KMS-11 (cell line): ENCODE measurements at regions not wholly inside any gene's neighbourhood (a gene's known extent, or its start where the extent isn't known, plus 50 kb on each side); places are given as distances from the start of the nearest gene placed in this dataset.

Experiments used
- H2AFZ ChIP-seq: fragments of 200-600 bp; sonication (generic); 2 replicates; pipeline ENCODE4 v1.6.1; 2016; ENCODE audit warnings: antibody characterized with exemption, mixed run types, low read depth
- H3K27ac ChIP-seq: fragments of 200-600 bp; sonication (generic); 2 replicates; pipeline ENCODE4 v1.6.1; 2016; ENCODE audit warnings: mild to moderate bottlenecking, mixed run types
- H3K27me3 ChIP-seq: fragments of 200-600 bp; sonication (generic); 2 replicates; pipeline ENCODE4 v1.6.1; 2017; ENCODE audit warnings: mild to moderate bottlenecking, low read depth, mixed run types, moderate library complexity; ENCODE audit not compliant: insufficient read depth
- H3K36me3 ChIP-seq: fragments of 200-600 bp; sonication (generic); 2 replicates; pipeline ENCODE4 v1.6.1; 2017; ENCODE audit warnings: mild to moderate bottlenecking, mixed run types; ENCODE audit not compliant: insufficient read depth
- H3K4me1 ChIP-seq: fragments of 200-600 bp; sonication (generic); 2 replicates; pipeline ENCODE4 v1.6.1; 2016; ENCODE audit warnings: mild to moderate bottlenecking, low read depth, mixed run types; ENCODE audit not compliant: poor library complexity, severe bottlenecking
- H3K4me2 ChIP-seq: fragments of 200-600 bp; sonication (generic); 2 replicates; pipeline ENCODE4 v1.7.0; 2016; ENCODE audit warnings: mild to moderate bottlenecking, mixed run types
- H3K4me3 ChIP-seq: fragments of 200-600 bp; sonication (generic); IDR thresholded peaks from 2 replicates; pipeline ENCODE4 v1.6.1; 2017; ENCODE audit warnings: low read depth, low read length, mixed read lengths; ENCODE audit not compliant: insufficient read depth
- H3K79me2 ChIP-seq: fragments of 200-600 bp; sonication (generic); 2 replicates; pipeline ENCODE4 v1.6.1; 2016; ENCODE audit warnings: low read depth, mixed run types; ENCODE audit not compliant: insufficient read depth
- H3K9ac ChIP-seq: fragments of 200-600 bp; sonication (generic); 2 replicates; pipeline ENCODE4 v1.6.1; 2016; ENCODE audit warnings: mild to moderate bottlenecking, mixed run types
- H4K20me1 ChIP-seq: fragments of 200-600 bp; sonication (generic); 2 replicates; pipeline ENCODE4 v1.6.1; 2016; ENCODE audit warnings: mild to moderate bottlenecking, mixed run types; ENCODE audit not compliant: insufficient read depth
- TF ChIP-seq, protein P1 (sequence below): fragments of 200-600 bp; sonication (generic); conservative IDR thresholded peaks from 2 replicates; pipeline ENCODE4 v1.6.1; 2017; ENCODE audit warnings: low read depth, mild to moderate bottlenecking, antibody characterized with exemption, low read length, moderate library complexity, mixed read lengths

DNA sequence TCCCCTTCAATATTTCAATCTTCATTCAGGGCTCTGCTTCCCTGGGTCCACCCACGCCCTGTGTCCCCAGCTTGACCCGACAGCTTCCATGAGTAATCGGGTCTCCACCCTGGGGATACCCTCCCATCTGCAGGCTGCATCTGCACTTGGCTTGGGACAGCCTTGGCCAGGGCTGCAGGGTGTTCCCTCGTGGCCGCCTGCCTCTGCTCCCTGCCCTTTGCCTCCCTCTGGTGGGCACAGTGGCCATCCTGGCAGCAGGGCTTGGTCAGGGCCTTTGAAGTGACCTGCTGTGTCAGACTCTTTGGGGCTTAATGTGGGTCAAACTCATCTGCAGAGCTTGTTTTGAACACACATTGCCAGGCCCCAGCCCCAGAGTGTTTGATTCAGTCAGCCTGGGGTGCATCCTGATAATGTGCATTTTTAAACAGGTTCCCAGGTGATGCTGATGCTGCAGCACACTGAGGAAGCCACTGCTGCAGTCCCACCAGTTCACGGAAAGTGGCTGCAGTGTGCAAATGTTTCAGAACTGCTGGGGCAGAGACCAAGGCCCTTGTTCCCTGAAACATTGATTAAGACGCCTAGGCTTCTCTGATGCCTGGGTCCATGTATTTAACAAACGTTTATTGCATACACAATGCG is 80.7 kb upstream of the SEC61G start:
- H3K9ac ChIP-seq = no peak overlapping the region

DNA sequence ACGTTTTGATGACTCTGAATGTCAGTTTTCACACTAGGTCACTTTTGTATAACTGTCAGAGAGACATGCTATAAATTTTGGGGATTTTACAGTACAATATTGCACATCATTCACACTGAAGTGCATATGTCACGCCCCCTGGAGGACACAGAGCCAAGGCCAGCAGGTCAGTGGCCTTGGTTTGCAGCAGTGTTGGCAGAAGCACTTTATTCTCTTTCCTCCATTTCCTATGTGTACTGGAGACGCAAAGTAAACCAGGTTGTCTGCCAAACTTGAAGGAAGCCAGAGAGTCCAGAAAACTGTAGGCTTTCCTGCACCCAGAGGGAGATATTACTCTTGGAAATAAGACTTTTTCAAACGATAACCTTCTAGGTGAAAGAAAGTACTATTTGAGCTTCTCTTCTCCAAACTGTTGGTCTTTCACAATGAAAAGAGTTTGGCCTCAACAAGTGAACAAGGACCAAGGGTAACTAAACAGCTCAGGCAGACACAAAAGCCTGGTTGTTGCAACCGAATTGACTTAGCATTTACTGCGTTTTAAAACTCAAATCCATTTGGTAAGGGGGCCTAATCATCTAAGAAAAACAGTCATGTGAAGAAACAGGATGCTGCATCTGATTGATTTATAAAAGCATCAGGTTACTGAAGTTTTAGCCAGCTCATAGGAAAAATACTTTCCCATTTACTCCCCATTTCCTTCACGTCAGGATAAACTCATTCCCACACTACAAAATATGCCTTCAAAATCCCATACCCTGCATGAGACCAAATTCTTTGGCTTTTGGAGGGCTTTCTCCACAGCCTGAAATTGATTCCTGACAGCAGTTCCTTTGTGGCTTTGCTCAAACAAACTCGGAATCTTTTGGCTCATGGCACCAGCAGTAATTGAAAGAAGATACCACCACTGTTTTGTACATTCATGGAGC is 83.0 kb upstream of the SEC61G start:
- Histone ChIP-seq H3K4me1 (no peaks in the 10 kb centered on the region), H4K20me1 (no peaks in the 10 kb centered on the region; the same call in 1 of the 2 replicates), H3K27ac (no peak overlapping the region), H3K79me2 (no peaks in the 10 kb centered on the region), H3K4me2 (no peak overlapping the region), H2AFZ (no peak overlapping the region), H3K9ac (no peak overlapping the region), H3K4me3 (no peak overlapping the region), H3K36me3 (no peaks in the 10 kb centered on the region), H3K27me3 (no peaks in the 10 kb centered on the region)
- TF ChIP-seq, protein P1, sequence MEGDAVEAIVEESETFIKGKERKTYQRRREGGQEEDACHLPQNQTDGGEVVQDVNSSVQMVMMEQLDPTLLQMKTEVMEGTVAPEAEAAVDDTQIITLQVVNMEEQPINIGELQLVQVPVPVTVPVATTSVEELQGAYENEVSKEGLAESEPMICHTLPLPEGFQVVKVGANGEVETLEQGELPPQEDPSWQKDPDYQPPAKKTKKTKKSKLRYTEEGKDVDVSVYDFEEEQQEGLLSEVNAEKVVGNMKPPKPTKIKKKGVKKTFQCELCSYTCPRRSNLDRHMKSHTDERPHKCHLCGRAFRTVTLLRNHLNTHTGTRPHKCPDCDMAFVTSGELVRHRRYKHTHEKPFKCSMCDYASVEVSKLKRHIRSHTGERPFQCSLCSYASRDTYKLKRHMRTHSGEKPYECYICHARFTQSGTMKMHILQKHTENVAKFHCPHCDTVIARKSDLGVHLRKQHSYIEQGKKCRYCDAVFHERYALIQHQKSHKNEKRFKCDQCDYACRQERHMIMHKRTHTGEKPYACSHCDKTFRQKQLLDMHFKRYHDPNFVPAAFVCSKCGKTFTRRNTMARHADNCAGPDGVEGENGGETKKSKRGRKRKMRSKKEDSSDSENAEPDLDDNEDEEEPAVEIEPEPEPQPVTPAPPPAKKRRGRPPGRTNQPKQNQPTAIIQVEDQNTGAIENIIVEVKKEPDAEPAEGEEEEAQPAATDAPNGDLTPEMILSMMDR = 0 out of 2 replicates have a peak, but pooled peaks have one; percentile 27

More for the DNA sequence above, 80.7 kb upstream of the SEC61G start:
- H4K20me1 ChIP-seq = no peaks in the 10 kb centered on the region; the same call in 1 of the 2 replicates
- H3K4me2 ChIP-seq = no peak overlapping the region
- no peaks in the 10 kb centered on the region for H3K36me3 ChIP-seq
- no peaks in the 10 kb centered on the region for H3K79me2 ChIP-seq
- no peaks in the 10 kb centered on the region for H3K4me1 ChIP-seq
- TF ChIP-seq, protein P1 = no peak
- no peak overlapping the region for H3K27ac ChIP-seq
- no peak overlapping the region for H2AFZ ChIP-seq
- no peak overlapping the region for H3K4me3 ChIP-seq
- H3K27me3 ChIP-seq = no peaks in the 10 kb centered on the region

DNA sequence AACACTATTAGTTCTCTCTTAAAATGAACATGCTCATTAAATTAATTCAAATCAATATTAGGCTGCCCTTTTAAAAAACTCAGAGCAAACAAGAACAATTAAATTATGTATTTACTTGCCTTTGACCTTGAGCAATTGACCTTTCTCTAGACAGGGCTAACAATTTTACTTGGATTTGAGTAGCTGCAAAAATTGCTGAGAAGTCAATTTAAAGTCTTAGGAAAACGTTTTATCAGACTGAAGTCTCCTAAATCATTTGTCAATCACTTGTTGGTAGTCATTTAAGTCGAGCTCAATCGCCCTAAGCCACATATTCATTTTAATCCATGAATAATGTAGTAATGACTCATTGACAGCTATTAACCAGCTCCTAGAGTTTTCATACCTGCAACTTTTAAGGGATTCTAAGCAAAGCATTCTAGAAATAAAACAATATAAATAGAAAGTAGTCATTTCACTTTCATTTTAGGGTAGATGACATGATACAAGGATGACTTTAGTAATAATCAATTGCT is 84.9 kb upstream of the SEC61G start:
- Histone ChIP-seq H3K27ac (no peak overlapping the region), H3K79me2 (no peaks in the 10 kb centered on the region), H3K4me2 (no peak overlapping the region), H3K4me1 (no peaks in the 10 kb centered on the region), H3K9ac (no peak overlapping the region), H2AFZ (no peak overlapping the region), H4K20me1 (no peaks in the 10 kb centered on the region; the same call in 1 of the 2 replicates), H3K27me3 (no peaks in the 10 kb centered on the region), H3K36me3 (no peaks in the 10 kb centered on the region), H3K4me3 (no peak overlapping the region)
- TF ChIP-seq, protein P1 = no peak

DNA sequence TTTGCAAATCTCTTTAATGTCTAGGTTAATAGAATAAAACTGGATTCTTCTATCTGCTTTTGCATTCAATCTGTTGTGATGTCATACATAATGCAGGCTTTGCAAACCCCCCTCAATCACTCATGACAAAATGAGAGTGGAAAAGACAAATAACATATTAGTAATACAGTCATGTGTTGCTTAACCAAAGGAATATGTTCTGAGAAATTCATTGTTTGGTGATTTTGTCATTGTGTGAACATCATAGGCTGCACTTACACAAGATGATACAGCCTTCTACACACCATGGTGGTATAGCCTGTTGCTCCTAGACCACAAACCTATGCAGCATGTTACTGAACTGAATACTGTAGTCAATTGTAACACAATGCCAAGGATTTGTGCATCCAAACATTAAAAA is 87.3 kb upstream of the SEC61G start:
- TF ChIP-seq, protein P1 = no peak

More for the DNA sequence above, 87.3 kb upstream of the SEC61G start:
- H3K36me3 ChIP-seq = no peaks in the 10 kb centered on the region
- no peak overlapping the region for H3K9ac ChIP-seq
- H3K27ac ChIP-seq = no peak overlapping the region
- no peaks in the 10 kb centered on the region for H3K79me2 ChIP-seq
- no peak overlapping the region for H3K4me3 ChIP-seq
- no peaks in the 10 kb centered on the region for H3K27me3 ChIP-seq
- no peaks in the 10 kb centered on the region; the same call in 1 of the 2 replicates for H4K20me1 ChIP-seq
- H2AFZ ChIP-seq = no peak overlapping the region
- no peaks in the 10 kb centered on the region for H3K4me1 ChIP-seq
- no peak overlapping the region for H3K4me2 ChIP-seq
